Lower lobe of right lung (tissue), 2 donors: ENCODE measurements at regions not wholly inside any gene's neighbourhood (a gene's known extent, or its start where the extent isn't known, plus 50 kb on each side); places are given as distances from the start of the nearest gene placed in this dataset.

Experiments used
- ATAC-seq, 2 donors: fragments of 200-7000 bp; cut with Tn5 transposase; one replicate each; pipeline ENCODE4 v1.9.1; 2020 to 2022; ENCODE audit warnings: mild to moderate bottlenecking in 2 of 2, moderate library complexity in 2 of 2
- DNase-seq: peaks from one replicate; pipeline ENCODE4 v3.0.0-alpha.2; 2020
- H3K27ac ChIP-seq: fragments of 200-600 bp; one replicate; pipeline ENCODE4 v1.8.0; 2022
- H3K27me3 ChIP-seq: fragments of 200-600 bp; one replicate; pipeline ENCODE4 v1.8.0; 2022; ENCODE audit warnings: low read depth
- H3K36me3 ChIP-seq: fragments of 200-600 bp; one replicate; pipeline ENCODE4 v1.8.0; 2022; ENCODE audit warnings: mild to moderate bottlenecking
- H3K4me1 ChIP-seq: fragments of 200-600 bp; one replicate; pipeline ENCODE4 v1.8.0; 2022
- H3K4me3 ChIP-seq: fragments of 200-600 bp; one replicate; pipeline ENCODE4 v1.8.0; 2022; ENCODE audit warnings: mild to moderate bottlenecking
- H3K9me3 ChIP-seq: fragments of 200-600 bp; one replicate; pipeline ENCODE4 v1.8.0; 2022
- CTCF ChIP-seq: fragments of 200-600 bp; IDR thresholded peaks from one replicate; pipeline ENCODE4 v1.8.0; 2022; ENCODE audit warnings: antibody characterized with exemption, mild to moderate bottlenecking
- intact Hi-C: fragments of 100-400 bp; cut with DNase I; formaldehyde crosslinking; loops from one replicate; pipeline ENCODE4 v1.11.0; 2022
- donor health status: DM: no; HTN: yes; CAD: no; lungs with severe emphysema.

GRCh38 chr4:79850626-79851025 lies 222.4 kb downstream of the ANTXR2 start:
- Histone ChIP-seq H3K27me3 (no peaks in the 10 kb centered on the region), H3K27ac (no peak overlapping the region), H3K4me3 (no peak overlapping the region), H3K9me3 (no peaks in the 10 kb centered on the region), H3K4me1 (peaks cover 19% of the 10 kb centered on the region), H3K36me3 (no peaks in the 10 kb centered on the region)
- intact Hi-C loops = no loop called here
- DNase-seq = no peak
- ATAC-seq = no peak
- TF ChIP-seq CTCF = no peak

GRCh38 chr4:79848329-79848728 lies 224.7 kb downstream of the ANTXR2 start:
- peaks cover 11% of the 10 kb centered on the region for H3K9me3 ChIP-seq
- H3K36me3 ChIP-seq = no peaks in the 10 kb centered on the region
- no peak for ATAC-seq
- TF ChIP-seq CTCF = no peak
- no peak for DNase-seq
- intact Hi-C loops = no loop called here
- peaks cover 8% of the 10 kb centered on the region for H3K4me1 ChIP-seq
- H3K27ac ChIP-seq = no peak overlapping the region
- H3K4me3 ChIP-seq = no peak overlapping the region
- H3K27me3 ChIP-seq = no peaks in the 10 kb centered on the region

- H3K4me3 ChIP-seq = no peak overlapping the region
- TF ChIP-seq CTCF = no peak
- H3K4me1 ChIP-seq = peaks cover 6% of the 10 kb centered on the region
- intact Hi-C loops = no loop called here
- H3K27ac ChIP-seq = no peak overlapping the region
- peaks cover 19% of the 10 kb centered on the region for H3K9me3 ChIP-seq
- DNase-seq (no peak), ATAC-seq (no peak)
- H3K36me3 ChIP-seq = no peaks in the 10 kb centered on the region
- no peaks in the 10 kb centered on the region for H3K27me3 ChIP-seq
These were observed 225.6 kb downstream of the ANTXR2 start for GRCh38 chr4:79847411-79847810.

- no peak for ATAC-seq
- H3K4me1 ChIP-seq = no peaks in the 10 kb centered on the region
- DNase-seq = no peak
- peaks cover 25% of the 10 kb centered on the region for H3K9me3 ChIP-seq
- intact Hi-C loops = no loop called here
- H3K4me3 ChIP-seq = no peak overlapping the region
- no peaks in the 10 kb centered on the region for H3K27me3 ChIP-seq
- TF ChIP-seq CTCF = no peak
- H3K27ac ChIP-seq = no peak overlapping the region
- no peaks in the 10 kb centered on the region for H3K36me3 ChIP-seq
These were observed 230.9 kb downstream of the ANTXR2 start for GRCh38 chr4:79842162-79842561.

GRCh38 chr4:79833857-79834256 lies 239.2 kb downstream of the ANTXR2 start:
- TF ChIP-seq CTCF = no peak
- intact Hi-C loops = no loop called here
- H3K36me3 ChIP-seq = no peaks in the 10 kb centered on the region
- ATAC-seq (no peak), DNase-seq (no peak)
- H3K9me3 ChIP-seq = no peaks in the 10 kb centered on the region
- H3K4me1 ChIP-seq = no peaks in the 10 kb centered on the region
- no peaks in the 10 kb centered on the region for H3K27me3 ChIP-seq
- no peak overlapping the region for H3K4me3 ChIP-seq
- H3K27ac ChIP-seq = no peak overlapping the region
